NOMO-1 treated with dmso at 0.1 percent for 144 hours (cell line): ENCODE measurements at regions not wholly inside any gene's neighbourhood (a gene's known extent, or its start where the extent isn't known, plus 50 kb on each side); places are given as distances from the start of the nearest gene placed in this dataset.
"Not testable (repeated sequence)": the region's sequence is repeated elsewhere in the genome, so short reads cannot be mapped to it uniquely, and the experiment has no call there.

Experiments
- DNase-seq: peaks from one replicate; lab custom pipeline; 2025; ENCODE audit not compliant: unreplicated experiment; lab: John Stamatoyannopoulos, UW

- no peak for DNase-seq
Observed at GRCh38 chr11:24406980-24407379, 89.9 kb upstream of the LUZP2 start.

GRCh38 chr11:24407733-24408132 is 89.1 kb upstream of the LUZP2 start:
- DNase-seq, result no peak

- DNase-seq, result no peak
Observed at GRCh38 chr11:24408202-24408601, 88.7 kb upstream of the LUZP2 start.

GRCh38 chr11:24411791-24412190 is 85.1 kb upstream of the LUZP2 start:
- DNase-seq, result no peak

GRCh38 chr11:24412722-24413121 is 84.1 kb upstream of the LUZP2 start:
- no peak for DNase-seq

GRCh38 chr11:24413391-24413790 is 83.5 kb upstream of the LUZP2 start:
- no peak for DNase-seq

GRCh38 chr11:24415955-24416636 is 80.8 kb upstream of the LUZP2 start:
- not testable (repeated sequence) for DNase-seq

- no peak for DNase-seq
Observed at GRCh38 chr11:24421766-24422165, 75.1 kb upstream of the LUZP2 start.

GRCh38 chr11:24422376-24422775 is 74.5 kb upstream of the LUZP2 start:
- no peak for DNase-seq

GRCh38 chr11:24437123-24437522 is 59.7 kb upstream of the LUZP2 start:
- DNase-seq, result no peak
